SHP77 (cell line): ENCODE measurements at regions not wholly inside any gene's neighbourhood (a gene's known extent, or its start where the extent isn't known, plus 50 kb on each side); places are given as distances from the start of the nearest gene placed in this dataset.
A peak's percentile ranks its signal among the peaks of the same experiment; 100 is the strongest.
"Not testable (repeated sequence)": the region's sequence is repeated elsewhere in the genome, so short reads cannot be mapped to it uniquely, and the experiment has no call there.

ENCODE experiments used
- DNase-seq, 2 experiments: peaks; one replicate each; lab custom pipeline; 2025; lab: John Stamatoyannopoulos, UW

GRCh38 chr3:178302966-178303930, 233.0 kb upstream of the KCNMB2 start:
- DNase-seq = no peak

- no peak for DNase-seq
Measured at GRCh38 chr3:178304758-178305467, 231.3 kb upstream of the KCNMB2 start.

DNA sequence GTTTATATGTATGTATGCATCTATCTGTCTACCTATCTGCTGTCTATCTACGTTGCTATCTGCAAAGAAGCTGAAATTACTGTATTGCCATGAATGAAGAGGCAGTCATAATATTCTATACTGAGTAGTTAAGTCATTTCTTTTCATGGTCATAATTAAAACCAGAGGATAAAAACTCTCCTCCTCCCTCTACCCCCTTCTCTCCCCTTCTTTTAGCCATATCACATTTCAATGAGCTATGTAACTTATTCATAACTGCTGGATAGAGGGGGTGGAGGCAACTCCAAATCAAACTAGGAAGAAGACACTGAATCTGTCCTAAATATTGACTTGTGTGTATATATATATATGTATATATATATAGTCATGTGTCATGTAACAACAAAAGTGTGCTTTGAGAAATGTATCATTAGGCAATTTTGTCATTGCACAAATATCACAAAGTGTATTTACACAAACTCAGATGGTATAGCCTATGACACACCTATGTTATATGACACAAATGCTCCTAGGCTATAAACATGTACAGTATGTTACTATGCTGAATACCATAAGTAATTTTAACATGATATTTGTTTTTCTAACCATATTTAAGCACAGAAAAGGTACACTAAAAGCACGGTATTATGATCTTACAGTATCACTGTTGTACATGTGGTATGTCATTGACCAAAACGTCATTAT, 229.7 kb upstream of the KCNMB2 start:
- no peak for DNase-seq

GRCh38 chr3:178308771-178309170, 227.5 kb upstream of the KCNMB2 start:
- no peak for DNase-seq

DNA sequence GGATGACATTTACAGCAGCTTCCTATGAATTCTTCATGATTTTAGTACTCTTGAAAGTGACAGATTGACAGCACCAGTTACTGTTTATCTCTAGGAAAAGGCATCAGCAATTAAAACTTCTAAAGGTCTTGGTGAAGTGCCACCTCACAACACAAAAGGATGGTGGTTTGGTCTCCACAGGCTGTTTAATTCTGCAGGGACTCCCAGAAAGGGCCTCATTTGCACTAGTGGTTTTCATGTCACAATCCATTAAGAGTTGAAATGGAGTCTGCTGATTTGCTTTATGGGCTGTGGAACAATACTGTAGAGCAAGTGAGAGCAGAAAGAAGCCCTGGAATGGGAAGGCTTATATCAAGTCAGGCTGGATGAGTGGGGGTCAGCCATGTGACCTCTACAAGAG, 225.3 kb upstream of the KCNMB2 start:
- no peak for DNase-seq

GRCh38 chr3:178313716-178314115, 222.5 kb upstream of the KCNMB2 start:
- DNase-seq = no peak

GRCh38 chr3:178318340-178318739, 217.9 kb upstream of the KCNMB2 start:
- no peak for DNase-seq

- DNase-seq = no peak
Measured at GRCh38 chr3:178318941-178319816, 217.1 kb upstream of the KCNMB2 start.

DNA sequence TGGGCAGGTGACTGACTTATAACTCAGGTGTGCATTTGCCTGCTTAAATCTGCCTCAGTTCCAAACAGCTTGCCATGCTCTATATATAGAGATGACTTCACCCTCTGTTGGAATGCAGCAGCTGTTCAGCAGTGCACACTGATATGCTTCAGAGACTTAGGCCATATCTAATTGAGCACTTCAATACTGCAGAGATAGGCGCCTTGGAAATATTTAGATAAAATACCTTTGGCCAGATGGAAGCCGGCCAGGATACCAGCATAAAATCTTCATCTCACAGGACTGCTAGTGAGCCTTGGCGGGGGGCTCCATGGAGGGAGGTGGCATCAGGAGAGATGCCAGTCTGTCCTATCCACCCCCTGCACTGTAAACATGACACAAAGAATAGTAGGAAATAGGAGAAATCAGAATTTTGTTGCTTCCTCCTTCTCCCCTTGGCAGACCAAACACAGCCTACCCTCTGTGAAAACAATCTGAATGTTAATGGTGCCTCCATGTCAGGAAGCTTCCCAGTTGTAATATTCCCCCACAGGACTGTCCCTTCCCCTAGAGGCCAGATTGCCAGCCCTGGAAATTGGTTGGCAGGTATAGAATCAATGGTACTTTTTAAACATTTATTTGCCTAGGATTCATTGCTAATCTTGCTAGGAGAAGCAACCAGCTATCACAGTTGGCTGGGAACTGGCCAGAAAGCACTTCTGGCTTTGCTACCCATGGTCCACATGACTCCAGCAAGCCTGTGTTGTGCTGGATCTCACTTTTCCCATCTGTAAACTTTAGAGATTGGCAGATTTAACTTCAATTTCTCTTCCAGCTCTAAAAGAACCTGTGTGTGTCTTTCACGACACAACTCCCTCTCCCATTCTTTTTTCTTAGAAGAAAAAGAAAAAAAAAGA, 215.5 kb upstream of the KCNMB2 start:
- peak; percentile 47 to 61 for DNase-seq

DNA sequence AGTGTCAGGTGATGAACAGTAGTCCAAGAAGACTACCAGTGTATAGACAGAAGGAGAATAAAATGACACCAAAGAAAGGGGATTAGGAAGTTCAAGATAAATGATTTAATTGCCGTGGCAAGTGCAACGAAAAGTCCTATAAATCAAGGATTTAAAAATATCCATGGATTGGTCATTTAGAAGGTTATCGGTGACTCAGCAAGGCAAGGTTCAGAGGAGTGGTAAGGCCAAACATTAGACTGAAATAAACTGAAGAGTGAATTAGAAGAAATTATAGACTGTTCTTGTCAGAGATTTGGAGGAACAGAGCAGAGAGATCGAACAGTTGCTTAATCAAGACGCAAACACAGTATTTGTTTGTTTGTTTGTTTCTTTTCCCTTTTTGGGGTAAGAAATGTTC, 211.9 kb upstream of the KCNMB2 start:
- no peak for DNase-seq

DNA sequence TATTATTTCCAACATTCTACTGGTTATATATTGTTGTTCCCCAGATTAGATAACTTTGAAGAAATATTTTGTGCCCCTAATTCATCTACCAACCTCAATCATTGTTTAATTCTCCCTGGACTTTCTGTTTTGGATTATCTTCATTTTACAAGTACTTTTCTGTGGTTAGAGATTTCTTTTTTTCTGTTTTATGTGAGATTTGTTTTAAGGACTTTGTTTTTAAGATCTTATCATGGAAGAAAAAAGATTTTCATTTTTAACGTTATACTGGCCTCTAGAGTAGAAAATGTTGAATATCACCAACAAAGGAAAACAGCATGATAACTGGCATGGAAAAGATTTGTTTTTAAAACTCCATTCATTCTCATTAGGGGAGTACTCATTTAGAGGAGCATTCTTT, 210.9 kb upstream of the KCNMB2 start:
- DNase-seq = no peak

GRCh38 chr3:178329936-178330335, 206.3 kb upstream of the KCNMB2 start:
- DNase-seq = no peak

GRCh38 chr3:178334239-178334638, 202.0 kb upstream of the KCNMB2 start:
- no peak for DNase-seq

DNA sequence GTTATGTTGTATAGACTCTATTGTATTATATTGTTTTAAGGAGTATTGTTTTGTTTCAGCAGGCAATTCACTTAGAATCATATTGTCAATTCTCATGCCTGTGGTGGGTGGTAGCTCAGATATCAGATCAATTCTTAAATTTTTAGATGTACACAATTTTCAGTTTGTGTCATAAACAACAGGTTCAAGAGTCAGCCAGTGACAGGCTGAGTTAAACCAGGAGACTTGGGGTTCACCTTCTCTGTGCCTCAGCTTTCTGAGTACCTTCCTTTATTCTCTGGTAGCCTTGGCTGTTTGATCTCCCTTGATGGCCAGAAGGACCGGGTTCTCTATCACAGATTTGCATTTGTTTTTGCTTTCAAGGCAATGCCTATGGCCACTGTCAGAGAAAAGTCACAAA, 199.9 kb upstream of the KCNMB2 start:
- DNase-seq = no peak

DNA sequence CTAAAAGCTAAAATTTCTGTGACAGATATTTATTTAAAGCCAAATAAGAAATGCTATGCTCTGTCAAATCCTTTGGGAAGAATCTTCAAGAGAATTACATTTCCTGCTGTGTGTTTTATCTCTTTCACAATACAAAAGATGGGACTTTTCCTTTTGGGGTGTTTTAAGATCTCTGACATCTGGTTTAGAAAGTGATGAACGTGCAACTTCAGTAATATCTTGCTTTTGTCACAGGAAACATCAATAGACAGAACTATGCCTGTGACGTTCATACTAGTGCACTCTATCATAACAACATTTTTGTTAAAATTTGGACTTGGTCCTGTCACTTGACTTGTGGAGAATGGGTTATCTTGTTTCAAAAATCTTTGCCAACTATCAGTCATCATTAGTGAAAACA, 195.7 kb upstream of the KCNMB2 start:
- DNase-seq = no peak

GRCh38 chr3:178341636-178342035, 194.6 kb upstream of the KCNMB2 start:
- no peak for DNase-seq

DNA sequence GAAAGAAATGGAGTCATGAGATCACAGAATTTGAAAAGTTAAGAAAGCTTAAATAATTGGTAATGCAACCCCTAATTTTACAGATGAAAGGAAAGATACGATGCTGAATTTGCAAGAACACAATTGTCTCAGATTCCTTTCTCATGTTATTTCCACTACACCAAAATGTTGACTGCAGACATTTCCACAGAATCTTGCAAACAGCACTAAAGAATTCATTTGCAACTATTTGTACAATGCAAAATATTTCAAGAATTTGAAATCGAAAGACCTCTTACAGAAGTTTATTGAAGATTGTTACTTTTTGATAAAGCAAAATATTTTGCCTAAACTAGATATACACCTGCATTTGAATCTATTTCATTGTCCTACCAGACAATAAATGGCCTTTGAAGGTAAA, 194.1 kb upstream of the KCNMB2 start:
- no peak for DNase-seq

GRCh38 chr3:178343433-178344038, 192.7 kb upstream of the KCNMB2 start:
- no peak for DNase-seq

DNA sequence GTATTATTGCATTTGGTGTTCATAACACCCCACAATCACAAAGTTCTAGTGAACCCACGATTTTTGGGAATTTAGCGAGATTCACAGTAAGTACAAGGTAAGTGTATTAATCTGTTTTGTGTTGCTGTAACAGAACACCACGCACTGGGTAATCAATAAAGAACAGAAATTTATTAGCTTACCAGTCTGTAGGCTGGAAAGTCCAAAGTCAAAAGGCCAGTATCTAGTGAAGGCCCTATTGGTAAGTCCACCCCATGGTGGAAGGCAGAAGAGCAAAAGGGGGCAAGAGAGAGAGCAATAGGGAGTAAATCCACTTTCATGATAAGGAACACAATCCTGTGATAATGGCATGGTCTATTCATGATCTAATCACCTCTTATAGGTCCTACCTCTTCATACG, 190.3 kb upstream of the KCNMB2 start:
- no peak for DNase-seq

DNA sequence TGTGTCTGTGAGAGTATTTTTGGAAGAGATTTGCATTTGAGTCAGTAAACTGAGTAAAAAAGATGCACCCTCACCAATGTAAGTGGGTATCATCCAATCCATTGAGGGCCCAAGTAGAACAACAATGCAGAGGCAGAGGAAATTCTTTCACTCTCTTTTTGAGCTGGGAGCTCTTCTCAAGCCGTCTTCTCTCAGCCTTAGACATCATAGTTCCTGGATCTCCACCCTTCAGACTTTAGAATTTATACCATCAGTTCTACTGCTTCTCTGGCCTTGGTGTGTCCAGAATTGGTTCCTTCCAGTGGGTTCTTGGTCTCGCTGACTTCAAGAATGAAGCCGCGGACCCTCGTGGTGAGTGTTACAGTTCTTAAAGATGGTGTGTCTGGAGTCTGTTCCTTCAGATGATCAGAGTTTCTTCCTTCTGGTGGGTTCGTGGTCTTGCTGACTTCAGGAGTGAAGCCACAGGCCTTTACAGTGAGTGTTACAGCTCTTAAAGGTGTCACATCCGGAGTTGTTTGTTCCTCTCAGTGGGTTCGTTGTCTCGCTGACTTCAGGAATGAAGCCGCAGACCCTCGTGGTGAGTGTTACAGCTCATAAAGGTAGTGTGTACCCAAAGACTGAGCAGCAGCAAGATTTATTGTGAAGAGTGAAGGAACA, 187.5 kb upstream of the KCNMB2 start:
- not testable (repeated sequence) for DNase-seq
